GM18951 (cell line): ENCODE measurements at regions not wholly inside any gene's neighbourhood (a gene's known extent, or its start where the extent isn't known, plus 50 kb on each side); places are given as distances from the start of the nearest gene placed in this dataset.
"Not testable (repeated sequence)": the region's sequence is repeated elsewhere in the genome, so short reads cannot be mapped to it uniquely, and the experiment has no call there.

ENCODE experiments used
- POLR2A ChIP-seq: IDR thresholded peaks from 4 replicates; pipeline ENCODE4 v1.6.1; 2011; ENCODE audit warnings: mild to moderate bottlenecking; ENCODE audit not compliant: insufficient read length, insufficient read depth; ENCODE audit errors: extremely low read depth
- in situ Hi-C: fragments of 300-500 bp; cut with MboI; formaldehyde crosslinking; loops from one replicate; pipeline ENCODE4 v1.12.0; 2022; ENCODE audit warnings: low sequenced_read_pairs, mixed read lengths, inconsistent platforms; ENCODE audit not compliant: unreplicated experiment

- in situ Hi-C loops = no loop called here
- no peak for TF ChIP-seq POLR2A
Observed at GRCh38 chr14:58771016-58771415, 133.3 kb downstream of the DACT1 start.

- TF ChIP-seq POLR2A = no peak
- in situ Hi-C loops = no loop called here
Observed at GRCh38 chr14:58772116-58772515, 134.4 kb downstream of the DACT1 start.

- in situ Hi-C loops = no loop called here
- TF ChIP-seq POLR2A = no peak
Observed at GRCh38 chr14:58772794-58773620, 135.2 kb downstream of the DACT1 start.

- in situ Hi-C loops = no loop called here
- no peak for TF ChIP-seq POLR2A
Observed at GRCh38 chr14:58774531-58774930, 136.8 kb downstream of the DACT1 start.

- in situ Hi-C loops = not testable (repeated sequence)
Observed at GRCh38 chr14:58775130-58775529, 137.4 kb downstream of the DACT1 start.

- TF ChIP-seq POLR2A = no peak
- in situ Hi-C loops = no loop called here
Observed at GRCh38 chr14:58776516-58776915, 138.8 kb downstream of the DACT1 start.

- no peak for TF ChIP-seq POLR2A
Observed at GRCh38 chr14:58777541-58777979, 139.8 kb downstream of the DACT1 start.

GRCh38 chr14:58778202-58778601 is 140.4 kb downstream of the DACT1 start:
- in situ Hi-C loops = no loop called here
- no peak for TF ChIP-seq POLR2A

More at GRCh38 chr14:58777541-58777979, 139.8 kb downstream of the DACT1 start:
- in situ Hi-C loops = no loop called here

- in situ Hi-C loops = no loop called here
- no peak for TF ChIP-seq POLR2A
Observed at GRCh38 chr14:58779376-58779775, 141.6 kb downstream of the DACT1 start.

- no peak for TF ChIP-seq POLR2A
- in situ Hi-C loops = no loop called here
Observed at GRCh38 chr14:58780185-58780584, 142.4 kb downstream of the DACT1 start.

GRCh38 chr14:58780605-58781004 is 142.8 kb downstream of the DACT1 start:
- in situ Hi-C loops = no loop called here
- TF ChIP-seq POLR2A = no peak

- in situ Hi-C loops = no loop called here
- TF ChIP-seq POLR2A = no peak
Observed at GRCh38 chr14:58782011-58782410, 144.2 kb downstream of the DACT1 start.

- TF ChIP-seq POLR2A = no peak
Observed at GRCh38 chr14:58783792-58784511, 146.2 kb downstream of the DACT1 start.

GRCh38 chr14:58784931-58785330 is 147.2 kb downstream of the DACT1 start:
- in situ Hi-C loops = no loop called here
- no peak for TF ChIP-seq POLR2A

More at GRCh38 chr14:58783792-58784511, 146.2 kb downstream of the DACT1 start:
- in situ Hi-C loops = no loop called here
